ENCODE measurements at regions not wholly inside any gene's neighbourhood (a gene's known extent, or its start where the extent isn't known, plus 50 kb on each side); places are given as distances from the start of the nearest gene placed in this dataset.
"Not testable (repeated sequence)": the region's sequence is repeated elsewhere in the genome, so short reads cannot be mapped to it uniquely, and the experiment has no call there.

- DNase-seq, result no peak
Observed at GRCh38 chr13:44024167-44024845, 144.6 kb downstream of the LACC1 start.

- no peak for DNase-seq
Observed at GRCh38 chr13:44024846-44025195, 145.1 kb downstream of the LACC1 start.

- DNase-seq, result no peak
Observed at GRCh38 chr13:44026194-44026593, 146.5 kb downstream of the LACC1 start.

- no peak for DNase-seq
Observed at GRCh38 chr13:44028734-44029133, 149.0 kb downstream of the LACC1 start.

- DNase-seq, result no peak
Observed at GRCh38 chr13:44030615-44031014, 150.9 kb downstream of the LACC1 start.

GRCh38 chr13:44031555-44031954 is 151.9 kb downstream of the LACC1 start:
- no peak for DNase-seq

- DNase-seq, result no peak
Observed at GRCh38 chr13:44032802-44033201, 153.1 kb downstream of the LACC1 start.

GRCh38 chr13:44035400-44035799 is 155.7 kb downstream of the LACC1 start:
- no peak for DNase-seq

- no peak for DNase-seq
Observed at GRCh38 chr13:44040070-44040817, 160.5 kb downstream of the LACC1 start.

GRCh38 chr13:44040818-44041100 is 161.1 kb downstream of the LACC1 start:
- no peak for DNase-seq

GRCh38 chr13:44044547-44045179 is 165.0 kb downstream of the LACC1 start:
- no peak for DNase-seq

GRCh38 chr13:44045180-44045562 is 165.5 kb downstream of the LACC1 start:
- DNase-seq, result no peak

GRCh38 chr13:44046428-44046827 is 166.7 kb downstream of the LACC1 start:
- no peak for DNase-seq

GRCh38 chr13:44048326-44048725 is 168.6 kb downstream of the LACC1 start:
- no peak for DNase-seq

GRCh38 chr13:44049081-44049945 is 169.6 kb downstream of the LACC1 start:
- no peak for DNase-seq

GRCh38 chr13:44050450-44051063 is 170.9 kb downstream of the LACC1 start:
- no peak for DNase-seq

- no peak for DNase-seq
Observed at GRCh38 chr13:44051405-44051804, 171.7 kb downstream of the LACC1 start.

- no peak for DNase-seq
Observed at GRCh38 chr13:44051918-44052675, 172.4 kb downstream of the LACC1 start.

GRCh38 chr13:44052780-44053184 is 173.1 kb downstream of the LACC1 start:
- no peak for DNase-seq

GRCh38 chr13:44053208-44053607 is 173.5 kb downstream of the LACC1 start:
- DNase-seq, result no peak

- no peak for DNase-seq
Observed at GRCh38 chr13:44054525-44054924, 174.8 kb downstream of the LACC1 start.

GRCh38 chr13:44055681-44056080 is 176.0 kb downstream of the LACC1 start:
- not testable (repeated sequence) for DNase-seq

Measured in effector CD8-positive, alpha-beta T cell (primary cell).